HEK293 (cell line): ENCODE measurements at regions not wholly inside any gene's neighbourhood (a gene's known extent, or its start where the extent isn't known, plus 50 kb on each side); places are given as distances from the start of the nearest gene placed in this dataset.

Experiments
- OVOL3 ChIP-seq: fragments of 450-650 bp; formaldehyde crosslinking; IDR thresholded peaks from 2 replicates; pipeline ENCODE4 v1.5.1; 2016; ENCODE audit warnings: missing biosample characterization, missing genetic modification characterization
- ZNF114 ChIP-seq: fragments of 450-650 bp; formaldehyde crosslinking; IDR thresholded peaks from 2 replicates; pipeline ENCODE4 v1.5.0; 2017; ENCODE audit warnings: missing biosample characterization, missing genetic modification characterization
- ZNF184 ChIP-seq: fragments of 450-650 bp; IDR thresholded peaks from 2 replicates; pipeline ENCODE4 v1.5.1; 2018; ENCODE audit warnings: missing biosample characterization, mild to moderate bottlenecking, missing genetic modification characterization
- ZNF248 ChIP-seq: fragments of 450-650 bp; formaldehyde crosslinking; IDR thresholded peaks from 2 replicates; pipeline ENCODE4 v1.5.1; 2017; ENCODE audit warnings: missing biosample characterization, missing genetic modification characterization
- ZNF274 ChIP-seq, 2 experiments: fragments of 200-500 bp in 1 of 2; fragments of 450-650 bp in 1 of 2; sonication (Bioruptor generic) in 1 of 2; formaldehyde crosslinking in 1 of 2; IDR thresholded peaks; 2 replicates each; pipeline versions ENCODE4 v1.5.1 to v1.6.1; 2014 to 2016; ENCODE audit warnings: borderline replicate concordance in 1 of 2, inconsistent platforms in 1 of 2, low read length in 1 of 2, missing biosample characterization in 1 of 2, missing genetic modification characterization in 1 of 2
- ZNF530 ChIP-seq: fragments of 450-650 bp; formaldehyde crosslinking; IDR thresholded peaks from 2 replicates; pipeline ENCODE4 v1.5.1; 2016; ENCODE audit warnings: low read depth, missing biosample characterization, missing genetic modification characterization
- ZNF558 ChIP-seq: fragments of 450-650 bp; formaldehyde crosslinking; IDR thresholded peaks from 2 replicates; pipeline ENCODE4 v1.5.1; 2016; ENCODE audit warnings: missing biosample characterization, missing genetic modification characterization
- ZNF596 ChIP-seq: fragments of 450-650 bp; IDR thresholded peaks from 2 replicates; pipeline ENCODE4 v1.5.0; 2018; ENCODE audit warnings: missing biosample characterization, mild to moderate bottlenecking, missing genetic modification characterization, moderate library complexity
- TF ChIP-seq, protein P1 (sequence below): fragments of 450-650 bp; formaldehyde crosslinking; IDR thresholded peaks from 2 replicates; pipeline ENCODE4 v1.5.1; 2016; ENCODE audit warnings: missing biosample characterization, missing genetic modification characterization
- TF ChIP-seq, protein P2 (sequence below): fragments of 450-650 bp; formaldehyde crosslinking; IDR thresholded peaks from 2 replicates; pipeline ENCODE4 v1.5.1; 2017; ENCODE audit warnings: missing biosample characterization, mild to moderate bottlenecking, missing genetic modification characterization, moderate library complexity
- TF ChIP-seq, protein P3 (sequence below): fragments of 450-650 bp; formaldehyde crosslinking; IDR thresholded peaks from 2 replicates; pipeline ENCODE4 v1.5.1; 2016; ENCODE audit warnings: missing biosample characterization, missing genetic modification characterization

DNA sequence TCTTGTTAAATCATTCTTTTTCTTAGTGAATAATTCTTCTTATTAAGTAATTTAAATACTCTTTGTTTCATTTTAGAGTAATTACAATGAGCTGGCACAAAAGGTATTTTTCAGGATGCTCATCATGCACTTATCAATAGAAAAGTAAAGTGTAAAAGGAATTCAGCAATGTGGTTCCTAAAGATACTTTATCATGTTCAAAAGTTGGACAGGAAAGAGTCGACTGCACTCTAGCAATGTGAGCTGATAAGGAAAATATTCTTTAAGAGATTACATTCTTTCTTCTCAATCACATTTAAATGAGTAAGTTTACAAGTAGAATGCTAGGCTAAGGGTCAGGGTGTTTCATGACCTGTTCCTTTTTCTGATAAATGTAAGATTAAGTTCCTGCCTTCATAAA lies 609.5 kb upstream of the FAM241A start:
- TF ChIP-seq, protein P1, sequence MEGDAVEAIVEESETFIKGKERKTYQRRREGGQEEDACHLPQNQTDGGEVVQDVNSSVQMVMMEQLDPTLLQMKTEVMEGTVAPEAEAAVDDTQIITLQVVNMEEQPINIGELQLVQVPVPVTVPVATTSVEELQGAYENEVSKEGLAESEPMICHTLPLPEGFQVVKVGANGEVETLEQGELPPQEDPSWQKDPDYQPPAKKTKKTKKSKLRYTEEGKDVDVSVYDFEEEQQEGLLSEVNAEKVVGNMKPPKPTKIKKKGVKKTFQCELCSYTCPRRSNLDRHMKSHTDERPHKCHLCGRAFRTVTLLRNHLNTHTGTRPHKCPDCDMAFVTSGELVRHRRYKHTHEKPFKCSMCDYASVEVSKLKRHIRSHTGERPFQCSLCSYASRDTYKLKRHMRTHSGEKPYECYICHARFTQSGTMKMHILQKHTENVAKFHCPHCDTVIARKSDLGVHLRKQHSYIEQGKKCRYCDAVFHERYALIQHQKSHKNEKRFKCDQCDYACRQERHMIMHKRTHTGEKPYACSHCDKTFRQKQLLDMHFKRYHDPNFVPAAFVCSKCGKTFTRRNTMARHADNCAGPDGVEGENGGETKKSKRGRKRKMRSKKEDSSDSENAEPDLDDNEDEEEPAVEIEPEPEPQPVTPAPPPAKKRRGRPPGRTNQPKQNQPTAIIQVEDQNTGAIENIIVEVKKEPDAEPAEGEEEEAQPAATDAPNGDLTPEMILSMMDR (tag by site-specific recombination): no peak
- TF ChIP-seq, protein P2, sequence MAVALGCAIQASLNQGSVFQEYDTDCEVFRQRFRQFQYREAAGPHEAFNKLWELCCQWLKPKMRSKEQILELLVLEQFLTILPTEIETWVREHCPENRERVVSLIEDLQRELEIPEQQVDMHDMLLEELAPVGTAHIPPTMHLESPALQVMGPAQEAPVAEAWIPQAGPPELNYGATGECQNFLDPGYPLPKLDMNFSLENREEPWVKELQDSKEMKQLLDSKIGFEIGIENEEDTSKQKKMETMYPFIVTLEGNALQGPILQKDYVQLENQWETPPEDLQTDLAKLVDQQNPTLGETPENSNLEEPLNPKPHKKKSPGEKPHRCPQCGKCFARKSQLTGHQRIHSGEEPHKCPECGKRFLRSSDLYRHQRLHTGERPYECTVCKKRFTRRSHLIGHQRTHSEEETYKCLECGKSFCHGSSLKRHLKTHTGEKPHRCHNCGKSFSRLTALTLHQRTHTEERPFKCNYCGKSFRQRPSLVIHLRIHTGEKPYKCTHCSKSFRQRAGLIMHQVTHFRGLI (tag by site-specific recombination): no peak
- TF ChIP-seq ZNF558 (tag by site-specific recombination) (no peak), ZNF274 (IDR thresholded peaks at IDR 0.05; ENCODE audit: low read length) (no peak), ZNF274 (tag by site-specific recombination; IDR thresholded peaks at IDR 0.05; ENCODE audit: borderline replicate concordance) (no peak), ZNF596 (tag by site-specific recombination) (no peak), ZNF530 (tag by site-specific recombination) (no peak), ZNF114 (tag by site-specific recombination) (no peak), ZNF248 (tag by site-specific recombination) (no peak), OVOL3 (tag by site-specific recombination) (no peak), ZNF184 (tag by site-specific recombination) (no peak)
- TF ChIP-seq, protein P3, sequence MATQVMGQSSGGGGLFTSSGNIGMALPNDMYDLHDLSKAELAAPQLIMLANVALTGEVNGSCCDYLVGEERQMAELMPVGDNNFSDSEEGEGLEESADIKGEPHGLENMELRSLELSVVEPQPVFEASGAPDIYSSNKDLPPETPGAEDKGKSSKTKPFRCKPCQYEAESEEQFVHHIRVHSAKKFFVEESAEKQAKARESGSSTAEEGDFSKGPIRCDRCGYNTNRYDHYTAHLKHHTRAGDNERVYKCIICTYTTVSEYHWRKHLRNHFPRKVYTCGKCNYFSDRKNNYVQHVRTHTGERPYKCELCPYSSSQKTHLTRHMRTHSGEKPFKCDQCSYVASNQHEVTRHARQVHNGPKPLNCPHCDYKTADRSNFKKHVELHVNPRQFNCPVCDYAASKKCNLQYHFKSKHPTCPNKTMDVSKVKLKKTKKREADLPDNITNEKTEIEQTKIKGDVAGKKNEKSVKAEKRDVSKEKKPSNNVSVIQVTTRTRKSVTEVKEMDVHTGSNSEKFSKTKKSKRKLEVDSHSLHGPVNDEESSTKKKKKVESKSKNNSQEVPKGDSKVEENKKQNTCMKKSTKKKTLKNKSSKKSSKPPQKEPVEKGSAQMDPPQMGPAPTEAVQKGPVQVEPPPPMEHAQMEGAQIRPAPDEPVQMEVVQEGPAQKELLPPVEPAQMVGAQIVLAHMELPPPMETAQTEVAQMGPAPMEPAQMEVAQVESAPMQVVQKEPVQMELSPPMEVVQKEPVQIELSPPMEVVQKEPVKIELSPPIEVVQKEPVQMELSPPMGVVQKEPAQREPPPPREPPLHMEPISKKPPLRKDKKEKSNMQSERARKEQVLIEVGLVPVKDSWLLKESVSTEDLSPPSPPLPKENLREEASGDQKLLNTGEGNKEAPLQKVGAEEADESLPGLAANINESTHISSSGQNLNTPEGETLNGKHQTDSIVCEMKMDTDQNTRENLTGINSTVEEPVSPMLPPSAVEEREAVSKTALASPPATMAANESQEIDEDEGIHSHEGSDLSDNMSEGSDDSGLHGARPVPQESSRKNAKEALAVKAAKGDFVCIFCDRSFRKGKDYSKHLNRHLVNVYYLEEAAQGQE (tag by site-specific recombination): no peak
